Endothelial cell (in vitro differentiated cells): ENCODE measurements at regions not wholly inside any gene's neighbourhood (a gene's known extent, or its start where the extent isn't known, plus 50 kb on each side); places are given as distances from the start of the nearest gene placed in this dataset.

ENCODE experiments used
- DNase-seq: peaks from one replicate; pipeline ENCODE4 v3.0.0; 2021; ENCODE audit warnings: low spot score
- H3K27ac Mint-ChIP-seq: one replicate; pipeline ENCODE4 v1.8.0; 2021; ENCODE audit warnings: mixed read lengths, inconsistent platforms; ENCODE audit not compliant: unreplicated experiment
- H3K27me3 Mint-ChIP-seq: one replicate; pipeline ENCODE4 v1.8.0; 2021; ENCODE audit warnings: mild to moderate bottlenecking, moderate library complexity, mixed read lengths, inconsistent platforms; ENCODE audit not compliant: unreplicated experiment
- H3K36me3 Mint-ChIP-seq: one replicate; pipeline ENCODE4 v1.8.0; 2021; ENCODE audit warnings: mild to moderate bottlenecking, low read depth, mixed read lengths, inconsistent platforms; ENCODE audit not compliant: unreplicated experiment
- H3K4me1 Mint-ChIP-seq: one replicate; pipeline ENCODE4 v1.8.0; 2021; ENCODE audit warnings: mild to moderate bottlenecking, mixed read lengths, inconsistent platforms; ENCODE audit not compliant: unreplicated experiment
- H3K4me3 Mint-ChIP-seq: one replicate; pipeline ENCODE4 v1.8.0; 2021; ENCODE audit warnings: mild to moderate bottlenecking, mixed read lengths, inconsistent platforms; ENCODE audit not compliant: unreplicated experiment
- H3K9me3 Mint-ChIP-seq: one replicate; pipeline ENCODE4 v1.8.0; 2021; ENCODE audit warnings: mixed read lengths, inconsistent platforms; ENCODE audit not compliant: unreplicated experiment
- CTCF ChIP-seq: fragments of 200-600 bp; sonication (generic); IDR thresholded peaks from one replicate; pipeline ENCODE4 v1.5.0; 2021; ENCODE audit warnings: antibody characterized with exemption; ENCODE audit not compliant: unreplicated experiment

- no peak overlapping the region for H3K4me3 Mint-ChIP-seq
- no peaks in the 10 kb centered on the region for H3K36me3 Mint-ChIP-seq
- H3K27ac Mint-ChIP-seq, result no peak overlapping the region
- no peaks in the 10 kb centered on the region for H3K9me3 Mint-ChIP-seq
- TF ChIP-seq CTCF, result no peak
- H3K4me1 Mint-ChIP-seq, result no peaks in the 10 kb centered on the region
- no peak for DNase-seq
- H3K27me3 Mint-ChIP-seq, result no peaks in the 10 kb centered on the region
Observed at GRCh38 chr17:70454377-70454776, 285.0 kb downstream of the KCNJ2 start.

GRCh38 chr17:70454908-70455307, 285.6 kb downstream of the KCNJ2 start:
- Mint-ChIP-seq H3K27me3 (no peaks in the 10 kb centered on the region), H3K4me3 (no peak overlapping the region), H3K36me3 (no peaks in the 10 kb centered on the region), H3K9me3 (no peaks in the 10 kb centered on the region), H3K27ac (no peak overlapping the region), H3K4me1 (no peaks in the 10 kb centered on the region)
- no peak for TF ChIP-seq CTCF
- no peak for DNase-seq

- H3K27me3 Mint-ChIP-seq, result no peaks in the 10 kb centered on the region
- H3K36me3 Mint-ChIP-seq, result no peaks in the 10 kb centered on the region
- TF ChIP-seq CTCF, result no peak
- DNase-seq, result no peak
- H3K4me3 Mint-ChIP-seq, result no peak overlapping the region
- no peak overlapping the region for H3K27ac Mint-ChIP-seq
- no peaks in the 10 kb centered on the region for H3K9me3 Mint-ChIP-seq
- no peaks in the 10 kb centered on the region for H3K4me1 Mint-ChIP-seq
Observed at GRCh38 chr17:70464995-70465394, 295.7 kb downstream of the KCNJ2 start.

GRCh38 chr17:70468661-70469060, 299.3 kb downstream of the KCNJ2 start:
- Mint-ChIP-seq H3K4me1 (no peaks in the 10 kb centered on the region), H3K9me3 (no peaks in the 10 kb centered on the region), H3K27ac (no peak overlapping the region), H3K27me3 (no peaks in the 10 kb centered on the region), H3K4me3 (no peak overlapping the region), H3K36me3 (no peaks in the 10 kb centered on the region)
- no peak for DNase-seq
- no peak for TF ChIP-seq CTCF

GRCh38 chr17:70473049-70473448, 303.7 kb downstream of the KCNJ2 start:
- no peaks in the 10 kb centered on the region for H3K9me3 Mint-ChIP-seq
- no peak overlapping the region for H3K27ac Mint-ChIP-seq
- TF ChIP-seq CTCF, result no peak
- DNase-seq, result no peak
- H3K36me3 Mint-ChIP-seq, result no peaks in the 10 kb centered on the region
- no peaks in the 10 kb centered on the region for H3K27me3 Mint-ChIP-seq
- no peaks in the 10 kb centered on the region for H3K4me1 Mint-ChIP-seq
- no peak overlapping the region for H3K4me3 Mint-ChIP-seq
